Activated CD8-positive, alpha-beta T cell treated with anti-CD3 and anti-CD28 coated beads for 36 hours (primary cell): ENCODE measurements at regions not wholly inside any gene's neighbourhood (a gene's known extent, or its start where the extent isn't known, plus 50 kb on each side); places are given as distances from the start of the nearest gene placed in this dataset.

Experiments
- ATAC-seq: fragments of 200-7000 bp; cut with Tn5 transposase; one replicate; pipeline ENCODE4 v1.10.0; 2021; ENCODE audit warnings: mild to moderate bottlenecking, moderate library complexity
- CTCF ChIA-PET: fragments of 350-600 bp; sonication (Branson Sonifier 250); formaldehyde crosslinking; loops from one replicate; lab custom pipeline; 2021; ENCODE audit warnings: antibody characterized with exemption; lab: Charles Lee
- POLR2A ChIA-PET: fragments of 350-600 bp; sonication (Branson Sonifier 250); formaldehyde crosslinking; loops from one replicate; lab custom pipeline; 2021; ENCODE audit warnings: antibody characterized with exemption; lab: Charles Lee
- DNase-seq: peaks from one replicate; pipeline ENCODE4 v3.0.0-alpha.2; 2020
- H3K27ac Mint-ChIP-seq: one replicate; pipeline ENCODE4 v1.8.0; 2021; ENCODE audit warnings: mild to moderate bottlenecking, mixed read lengths
- H3K27me3 Mint-ChIP-seq: one replicate; pipeline ENCODE4 v1.8.0; 2021; ENCODE audit warnings: mixed read lengths
- H3K36me3 Mint-ChIP-seq: one replicate; pipeline ENCODE4 v1.8.0; 2021; ENCODE audit warnings: low read depth, mixed read lengths
- H3K4me1 Mint-ChIP-seq: one replicate; pipeline ENCODE4 v1.8.0; 2021; ENCODE audit warnings: low read depth, mixed read lengths
- H3K4me3 Mint-ChIP-seq: one replicate; pipeline ENCODE4 v1.8.0; 2021; ENCODE audit warnings: mild to moderate bottlenecking, moderate library complexity, mixed read lengths
- H3K9me3 Mint-ChIP-seq: one replicate; pipeline ENCODE4 v1.8.0; 2021; ENCODE audit warnings: mixed read lengths
- CTCF ChIP-seq: fragments of 200-600 bp; IDR thresholded peaks from one replicate; pipeline ENCODE4 v1.8.0; 2022; ENCODE audit warnings: antibody characterized with exemption, mild to moderate bottlenecking
- intact Hi-C: fragments of 100-400 bp; cut with micrococcal nuclease; formaldehyde crosslinking; loops from one replicate; pipeline ENCODE4 v1.10.0; 2022

GRCh38 chr6:15775741-15776140, 112.9 kb upstream of the DTNBP1 start:
- no peaks in the 10 kb centered on the region for H3K36me3 Mint-ChIP-seq
- H3K9me3 Mint-ChIP-seq: no peaks in the 10 kb centered on the region
- H3K4me1 Mint-ChIP-seq: peaks cover 48% of the 10 kb centered on the region
- ChIA-PET CTCF (interaction anchor here (0.9 to 1.1 kb wide), 3 partner anchors 9 to 353 kb away, joined by 3 to 4 read pairs (median 3); partner anchors contain the start of gene MYLIP), POLR2A (interaction anchor here (1.0 kb wide), 1 partner anchor 83 kb away, joined by 3 read pairs; no protein-coding TSS in a partner anchor)
- peak overlapping the region; percentile 83 for H3K27ac Mint-ChIP-seq
- no peak for DNase-seq
- no peak overlapping the region for H3K4me3 Mint-ChIP-seq
- intact Hi-C loops: no loop called here
- TF ChIP-seq CTCF: no peak
- H3K27me3 Mint-ChIP-seq: peaks cover 2% of the 10 kb centered on the region
- ATAC-seq: no peak

- Mint-ChIP-seq H3K4me1 (peaks cover 50% of the 10 kb centered on the region), H3K9me3 (no peaks in the 10 kb centered on the region), H3K4me3 (no peak overlapping the region), H3K27ac (no peak overlapping the region), H3K27me3 (peaks cover 2% of the 10 kb centered on the region), H3K36me3 (no peaks in the 10 kb centered on the region)
- DNase-seq (no peak), ATAC-seq (no peak)
- ChIA-PET CTCF (no interaction called here), POLR2A (no interaction called here)
- intact Hi-C loops: no loop called here
- TF ChIP-seq CTCF: no peak
These were observed 112.3 kb upstream of the DTNBP1 start for GRCh38 chr6:15775076-15775634.

GRCh38 chr6:15773806-15774410, 111.1 kb upstream of the DTNBP1 start:
- peaks cover 47% of the 10 kb centered on the region for H3K4me1 Mint-ChIP-seq
- no peak overlapping the region for H3K4me3 Mint-ChIP-seq
- no peak for ATAC-seq
- no peak overlapping the region for H3K27ac Mint-ChIP-seq
- TF ChIP-seq CTCF: no peak
- DNase-seq: no peak
- H3K36me3 Mint-ChIP-seq: no peaks in the 10 kb centered on the region
- no peaks in the 10 kb centered on the region for H3K9me3 Mint-ChIP-seq
- peaks cover 2% of the 10 kb centered on the region for H3K27me3 Mint-ChIP-seq
- intact Hi-C loops: no loop called here
- ChIA-PET CTCF (interaction anchor here (1.4 kb wide), 1 partner anchor 14 kb away, joined by 3 read pairs; no protein-coding TSS in a partner anchor), POLR2A (interaction anchor here (0.7 kb wide), 1 partner anchor 10 kb away, joined by 3 read pairs; no protein-coding TSS in a partner anchor)

- H3K4me1 Mint-ChIP-seq: peaks cover 22% of the 10 kb centered on the region
- ChIA-PET POLR2A (interaction anchor here (0.6 to 1.2 kb wide), 3 partner anchors 9 to 94 kb away, joined by 3 read pairs; no protein-coding TSS in a partner anchor), CTCF (interaction anchor here (1.6 kb wide), 1 partner anchor 10 kb away, joined by 3 read pairs; no protein-coding TSS in a partner anchor)
- H3K27me3 Mint-ChIP-seq: peaks cover 2% of the 10 kb centered on the region
- H3K9me3 Mint-ChIP-seq: no peaks in the 10 kb centered on the region
- H3K27ac Mint-ChIP-seq: peak overlapping the region; percentile 79
- intact Hi-C loops: no loop called here
- H3K4me3 Mint-ChIP-seq: no peak overlapping the region
- ATAC-seq (peak; percentile 88), DNase-seq (peak; percentile 38)
- TF ChIP-seq CTCF: no peak
- no peaks in the 10 kb centered on the region for H3K36me3 Mint-ChIP-seq
These were observed 107.7 kb upstream of the DTNBP1 start for GRCh38 chr6:15770347-15771143.
